ENCODE measurements at regions not wholly inside any gene's neighbourhood (a gene's known extent, or its start where the extent isn't known, plus 50 kb on each side); places are given as distances from the start of the nearest gene placed in this dataset.
A peak's percentile ranks its signal among the peaks of the same experiment; 100 is the strongest.

GRCh38 chr9:120109242-120109641 is 470.7 kb downstream of the CDK5RAP2 start:
- no peak overlapping the region for H3K14ac ChIP-seq (ENCODE audit: low read length)
- no peak overlapping the region for H3K18ac ChIP-seq (ENCODE audit: low read length)
- no peak overlapping the region for H3K4me3 ChIP-seq (ENCODE audit: low read length in 2 of 2)
- H2BK12ac ChIP-seq (ENCODE audit: low read length) = no peak overlapping the region
- H3K79me1 ChIP-seq (ENCODE audit: low read depth, low read length) = no peaks in the 10 kb centered on the region
- H3K4me2 ChIP-seq (ENCODE audit: insufficient read depth, low read length, poor library complexity, severe bottlenecking) = no peak overlapping the region
- H3K9me3 ChIP-seq (replicated peaks in 1 of 2; ENCODE audit: control insufficient read depth in 2 of 2, insufficient read depth in 1 of 2, low read depth in 1 of 2, low read length in 2 of 2) = no peaks in the 10 kb centered on the region
- H2BK15ac ChIP-seq (ENCODE audit: low read length) = no peak overlapping the region
- H3K36me3 ChIP-seq (replicated peaks in 1 of 2; ENCODE audit: control insufficient read depth in 2 of 2, insufficient read depth in 2 of 2, low read length in 2 of 2) = no peaks in the 10 kb centered on the region
- H4K91ac ChIP-seq (ENCODE audit: low read depth, low read length, poor library complexity) = no peak overlapping the region
- H3K9ac ChIP-seq (ENCODE audit: low read depth, low read length, poor library complexity) = no peak overlapping the region
- H2AK5ac ChIP-seq (ENCODE audit: low read depth, low read length) = no peak overlapping the region
- H3K4ac ChIP-seq (ENCODE audit: low read length) = no peak overlapping the region
- H3K27me3 ChIP-seq (ENCODE audit: control insufficient read depth in 3 of 3, insufficient read depth in 3 of 3, low read depth in 1 of 3, low read length in 3 of 3) = no peaks in the 10 kb centered on the region
- no peak overlapping the region for H2BK5ac ChIP-seq (ENCODE audit: low read length)
- DNase-seq (ENCODE audit: low spot score) = peak; percentile 37
- no peak overlapping the region for H2BK120ac ChIP-seq (ENCODE audit: low read depth, low read length)
- H2AFZ ChIP-seq (ENCODE audit: low read length) = no peak overlapping the region
- no peaks in the 10 kb centered on the region for H3K4me1 ChIP-seq (ENCODE audit: control insufficient read depth in 2 of 2, insufficient read depth in 1 of 2, low read depth in 1 of 2, low read length in 2 of 2)
- no peak overlapping the region for H4K8ac ChIP-seq (ENCODE audit: low read depth, low read length)
- no peak overlapping the region for H3K23ac ChIP-seq (ENCODE audit: low read depth, low read length, poor library complexity)
- no peak overlapping the region for H3K27ac ChIP-seq (replicated peaks; ENCODE audit: low read length)
- WGBS, 2 donors (ENCODE audit: extremely low coverage in 2 of 2, insufficient read length in 2 of 2, insufficient replicate concordance in 1 of 2) = no CpG with 5 or more reads among the region's 3 CpGs

DNA sequence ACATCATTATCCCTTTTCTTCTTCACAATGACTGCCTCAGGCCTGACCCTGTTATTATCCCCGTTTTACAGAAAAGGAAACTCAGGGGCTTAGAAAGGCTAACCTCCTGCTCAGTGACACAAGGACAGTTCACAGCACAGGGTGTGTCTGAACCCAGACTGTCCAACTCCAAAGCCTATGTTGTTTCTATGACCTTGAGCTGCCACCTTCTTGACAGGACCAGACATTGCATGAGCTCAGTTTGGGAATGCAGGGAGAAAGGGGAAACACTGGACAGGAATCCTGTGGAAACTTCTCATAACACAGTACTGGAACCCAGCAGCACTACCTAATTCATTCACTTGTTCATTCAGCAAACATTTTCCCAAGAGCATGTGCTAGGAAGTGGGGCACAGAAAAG is 472.8 kb downstream of the CDK5RAP2 start:
- no peak overlapping the region for H2AFZ ChIP-seq (ENCODE audit: low read length)
- H3K9me3 ChIP-seq (replicated peaks in 1 of 2; ENCODE audit: control insufficient read depth in 2 of 2, insufficient read depth in 1 of 2, low read depth in 1 of 2, low read length in 2 of 2) = no peaks in the 10 kb centered on the region
- no peak overlapping the region for H3K18ac ChIP-seq (ENCODE audit: low read length)
- no peaks in the 10 kb centered on the region for H3K4me1 ChIP-seq (ENCODE audit: control insufficient read depth in 2 of 2, insufficient read depth in 1 of 2, low read depth in 1 of 2, low read length in 2 of 2)
- no peak overlapping the region for H2BK15ac ChIP-seq (ENCODE audit: low read length)
- H4K91ac ChIP-seq (ENCODE audit: low read depth, low read length, poor library complexity) = no peak overlapping the region
- no peak overlapping the region for H2BK5ac ChIP-seq (ENCODE audit: low read length)
- H3K23ac ChIP-seq (ENCODE audit: low read depth, low read length, poor library complexity) = no peak overlapping the region
- H2BK12ac ChIP-seq (ENCODE audit: low read length) = no peak overlapping the region
- no peaks in the 10 kb centered on the region for H3K79me1 ChIP-seq (ENCODE audit: low read depth, low read length)
- H2BK120ac ChIP-seq (ENCODE audit: low read depth, low read length) = no peak overlapping the region
- no peak overlapping the region for H3K4me3 ChIP-seq (ENCODE audit: low read length in 2 of 2)
- no peak overlapping the region for H3K4ac ChIP-seq (ENCODE audit: low read length)
- no peaks in the 10 kb centered on the region for H3K36me3 ChIP-seq (replicated peaks in 1 of 2; ENCODE audit: control insufficient read depth in 2 of 2, insufficient read depth in 2 of 2, low read length in 2 of 2)
- H2AK5ac ChIP-seq (ENCODE audit: low read depth, low read length) = no peak overlapping the region
- DNase-seq (ENCODE audit: low spot score) = no peak
- no CpG with 5 or more reads among the region's 1 CpG for WGBS, 2 donors (ENCODE audit: extremely low coverage in 2 of 2, insufficient read length in 2 of 2, insufficient replicate concordance in 1 of 2)
- H3K27me3 ChIP-seq (ENCODE audit: control insufficient read depth in 3 of 3, insufficient read depth in 3 of 3, low read depth in 1 of 3, low read length in 3 of 3) = no peaks in the 10 kb centered on the region
- no peak overlapping the region for H3K9ac ChIP-seq (ENCODE audit: low read depth, low read length, poor library complexity)
- no peak overlapping the region for H4K8ac ChIP-seq (ENCODE audit: low read depth, low read length)
- no peak overlapping the region for H3K27ac ChIP-seq (replicated peaks; ENCODE audit: low read length)
- no peak overlapping the region for H3K4me2 ChIP-seq (ENCODE audit: insufficient read depth, low read length, poor library complexity, severe bottlenecking)
- no peak overlapping the region for H3K14ac ChIP-seq (ENCODE audit: low read length)

DNA sequence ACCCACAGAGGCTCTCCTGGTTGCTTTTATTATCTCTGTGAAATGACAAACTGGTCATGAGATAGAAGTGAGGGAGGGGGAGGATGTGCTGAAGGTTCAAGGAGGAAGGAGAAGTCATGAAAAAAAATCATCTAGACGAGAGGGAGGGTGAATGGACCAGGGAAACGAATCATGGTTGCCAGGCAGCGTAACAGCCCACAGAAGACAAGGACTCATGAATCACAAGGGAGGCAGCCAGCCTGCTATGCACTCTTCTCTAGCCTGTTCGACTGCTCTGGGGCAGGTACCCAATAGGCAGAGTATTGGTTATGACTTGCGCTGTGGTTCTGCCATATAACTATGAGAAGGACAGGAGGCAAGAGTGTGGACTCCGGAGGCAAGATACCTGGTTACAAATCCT is 475.2 kb downstream of the CDK5RAP2 start:
- Histone ChIP-seq H3K4me1 (ENCODE audit: control insufficient read depth in 2 of 2, insufficient read depth in 1 of 2, low read depth in 1 of 2, low read length in 2 of 2) (no peaks in the 10 kb centered on the region), H4K8ac (ENCODE audit: low read depth, low read length) (no peak overlapping the region), H3K23ac (ENCODE audit: low read depth, low read length, poor library complexity) (no peak overlapping the region), H2BK5ac (ENCODE audit: low read length) (no peak overlapping the region), H2AFZ (ENCODE audit: low read length) (no peak overlapping the region), H3K79me1 (ENCODE audit: low read depth, low read length) (no peaks in the 10 kb centered on the region), H3K14ac (ENCODE audit: low read length) (no peak overlapping the region), H2BK120ac (ENCODE audit: low read depth, low read length) (no peak overlapping the region), H3K4me3 (ENCODE audit: low read length in 2 of 2) (no peak overlapping the region), H3K9me3 (replicated peaks in 1 of 2; ENCODE audit: control insufficient read depth in 2 of 2, insufficient read depth in 1 of 2, low read depth in 1 of 2, low read length in 2 of 2) (no peaks in the 10 kb centered on the region), H3K4me2 (ENCODE audit: insufficient read depth, low read length, poor library complexity, severe bottlenecking) (no peak overlapping the region), H3K27me3 (ENCODE audit: control insufficient read depth in 3 of 3, insufficient read depth in 3 of 3, low read depth in 1 of 3, low read length in 3 of 3) (no peaks in the 10 kb centered on the region), H3K4ac (ENCODE audit: low read length) (no peak overlapping the region), H3K9ac (ENCODE audit: low read depth, low read length, poor library complexity) (no peak overlapping the region), H2AK5ac (ENCODE audit: low read depth, low read length) (no peak overlapping the region), H3K36me3 (replicated peaks in 1 of 2; ENCODE audit: control insufficient read depth in 2 of 2, insufficient read depth in 2 of 2, low read length in 2 of 2) (no peaks in the 10 kb centered on the region), H3K18ac (ENCODE audit: low read length) (peak overlapping the region; percentile 30), H2BK12ac (ENCODE audit: low read length) (no peak overlapping the region), H2BK15ac (ENCODE audit: low read length) (no peak overlapping the region), H3K27ac (replicated peaks; ENCODE audit: low read length) (no peak overlapping the region), H4K91ac (ENCODE audit: low read depth, low read length, poor library complexity) (no peak overlapping the region)
- DNase-seq (ENCODE audit: low spot score) = no peak
- no CpG with 5 or more reads among the region's 6 CpGs for WGBS, 2 donors (ENCODE audit: extremely low coverage in 2 of 2, insufficient read length in 2 of 2, insufficient replicate concordance in 1 of 2)

DNA sequence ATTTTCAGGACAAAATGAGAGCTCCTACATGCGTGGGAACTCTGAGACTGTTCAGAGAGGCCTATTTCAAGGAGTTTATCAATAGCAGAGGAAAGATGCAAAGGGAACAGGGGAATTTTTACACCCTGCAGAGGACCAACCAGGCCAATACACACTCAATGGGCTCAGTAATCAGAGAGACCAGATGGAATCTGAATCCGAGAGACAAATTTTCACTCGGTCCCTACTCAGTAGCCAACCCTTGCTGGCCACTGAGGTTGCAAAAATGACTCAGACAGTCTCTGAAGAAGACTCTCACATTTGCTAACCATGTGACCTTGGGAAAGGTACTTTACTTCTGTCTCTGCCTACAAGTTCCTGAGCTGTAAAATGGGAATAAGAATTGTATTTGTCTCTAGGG is 479.4 kb downstream of the CDK5RAP2 start:
- H3K4me1 ChIP-seq (ENCODE audit: control insufficient read depth in 2 of 2, insufficient read depth in 1 of 2, low read depth in 1 of 2, low read length in 2 of 2) = peaks cover 0 to 6% of the 10 kb centered on the region in 2 donors
- H2BK12ac ChIP-seq (ENCODE audit: low read length) = no peak overlapping the region
- WGBS, 2 donors (ENCODE audit: extremely low coverage in 2 of 2, insufficient read length in 2 of 2, insufficient replicate concordance in 1 of 2) = no CpG with 5 or more reads among the region's 3 CpGs
- no peak overlapping the region for H3K18ac ChIP-seq (ENCODE audit: low read length)
- no peak overlapping the region for H4K91ac ChIP-seq (ENCODE audit: low read depth, low read length, poor library complexity)
- no peak overlapping the region for H3K23ac ChIP-seq (ENCODE audit: low read depth, low read length, poor library complexity)
- H3K9me3 ChIP-seq (replicated peaks in 1 of 2; ENCODE audit: control insufficient read depth in 2 of 2, insufficient read depth in 1 of 2, low read depth in 1 of 2, low read length in 2 of 2) = no peaks in the 10 kb centered on the region
- no peak overlapping the region for H3K4me2 ChIP-seq (ENCODE audit: insufficient read depth, low read length, poor library complexity, severe bottlenecking)
- H3K79me1 ChIP-seq (ENCODE audit: low read depth, low read length) = no peaks in the 10 kb centered on the region
- no peak overlapping the region for H3K9ac ChIP-seq (ENCODE audit: low read depth, low read length, poor library complexity)
- H2AK5ac ChIP-seq (ENCODE audit: low read depth, low read length) = no peak overlapping the region
- no peak overlapping the region for H2BK15ac ChIP-seq (ENCODE audit: low read length)
- H3K4me3 ChIP-seq (ENCODE audit: low read length in 2 of 2) = no peak overlapping the region
- H2AFZ ChIP-seq (ENCODE audit: low read length) = no peak overlapping the region
- H3K14ac ChIP-seq (ENCODE audit: low read length) = no peak overlapping the region
- no peak overlapping the region for H3K4ac ChIP-seq (ENCODE audit: low read length)
- DNase-seq (ENCODE audit: low spot score) = no peak
- H3K27ac ChIP-seq (replicated peaks; ENCODE audit: low read length) = no peak overlapping the region
- H3K36me3 ChIP-seq (replicated peaks in 1 of 2; ENCODE audit: control insufficient read depth in 2 of 2, insufficient read depth in 2 of 2, low read length in 2 of 2) = no peaks in the 10 kb centered on the region
- no peak overlapping the region for H2BK5ac ChIP-seq (ENCODE audit: low read length)
- no peak overlapping the region for H2BK120ac ChIP-seq (ENCODE audit: low read depth, low read length)
- no peaks in the 10 kb centered on the region for H3K27me3 ChIP-seq (ENCODE audit: control insufficient read depth in 3 of 3, insufficient read depth in 3 of 3, low read depth in 1 of 3, low read length in 3 of 3)
- no peak overlapping the region for H4K8ac ChIP-seq (ENCODE audit: low read depth, low read length)

Data from neuronal stem cell (in vitro differentiated cells).